Activated naive CD8-positive, alpha-beta T cell treated with anti-CD3 and anti-CD28 coated beads, Interleukin-2, amount 50 U/mL, for 24 hours (primary cell): ENCODE measurements at regions not wholly inside any gene's neighbourhood (a gene's known extent, or its start where the extent isn't known, plus 50 kb on each side); places are given as distances from the start of the nearest gene placed in this dataset.
"Not testable (repeated sequence)": the region's sequence is repeated elsewhere in the genome, so short reads cannot be mapped to it uniquely, and the experiment has no call there.

Experiments
- ATAC-seq: fragments of 150-1000 bp; cut with Tn5 transposase; one replicate; pipeline ENCODE4 v1.10.0; 2021
- DNase-seq: peaks from one replicate; pipeline ENCODE4 v3.0.0; 2021
- H3K27ac Mint-ChIP-seq: one replicate; pipeline ENCODE4 v1.8.0; 2021; ENCODE audit warnings: mild to moderate bottlenecking, mixed read lengths
- H3K27me3 Mint-ChIP-seq: one replicate; pipeline ENCODE4 v1.8.0; 2021; ENCODE audit warnings: mixed read lengths
- H3K36me3 Mint-ChIP-seq: one replicate; pipeline ENCODE4 v1.8.0; 2021; ENCODE audit warnings: low read depth, mixed read lengths
- H3K4me1 Mint-ChIP-seq: one replicate; pipeline ENCODE4 v1.8.0; 2021; ENCODE audit warnings: mixed read lengths
- H3K4me3 Mint-ChIP-seq: one replicate; pipeline ENCODE4 v1.8.0; 2021; ENCODE audit warnings: mild to moderate bottlenecking, moderate library complexity, mixed read lengths
- H3K9me3 Mint-ChIP-seq: one replicate; pipeline ENCODE4 v1.8.0; 2021; ENCODE audit warnings: mixed read lengths

- H3K27me3 Mint-ChIP-seq, result no peaks in the 10 kb centered on the region
- no peaks in the 10 kb centered on the region for H3K4me1 Mint-ChIP-seq
- no peak for ATAC-seq
- no peaks in the 10 kb centered on the region for H3K36me3 Mint-ChIP-seq
- no peak for DNase-seq
- H3K27ac Mint-ChIP-seq, result no peak overlapping the region
- H3K4me3 Mint-ChIP-seq, result no peak overlapping the region
- H3K9me3 Mint-ChIP-seq, result peaks cover 21% of the 10 kb centered on the region
Observed at GRCh38 chr6:51153109-51153508, 334.4 kb downstream of the TFAP2B start.

- H3K27me3 Mint-ChIP-seq, result not testable (repeated sequence)
Observed at GRCh38 chr6:51154925-51155324, 336.3 kb downstream of the TFAP2B start.

GRCh38 chr6:51159260-51159659 lies 340.6 kb downstream of the TFAP2B start:
- H3K9me3 Mint-ChIP-seq, result not testable (repeated sequence)

More at GRCh38 chr6:51154925-51155324, 336.3 kb downstream of the TFAP2B start:
- not testable (repeated sequence) for H3K4me1 Mint-ChIP-seq, H3K36me3 Mint-ChIP-seq, ATAC-seq, H3K4me3 Mint-ChIP-seq, DNase-seq, H3K27ac Mint-ChIP-seq
- peaks cover 17% of the 10 kb centered on the region for H3K9me3 Mint-ChIP-seq

GRCh38 chr6:51161752-51162151 lies 343.1 kb downstream of the TFAP2B start:
- H3K36me3 Mint-ChIP-seq, result no peaks in the 10 kb centered on the region
- H3K27ac Mint-ChIP-seq, result no peak overlapping the region
- H3K9me3 Mint-ChIP-seq, result no peaks in the 10 kb centered on the region
- no peaks in the 10 kb centered on the region for H3K4me1 Mint-ChIP-seq
- no peak overlapping the region for H3K4me3 Mint-ChIP-seq
- no peaks in the 10 kb centered on the region for H3K27me3 Mint-ChIP-seq
- DNase-seq (no peak), ATAC-seq (no peak)

More at GRCh38 chr6:51159260-51159659, 340.6 kb downstream of the TFAP2B start:
- H3K4me1 Mint-ChIP-seq, ATAC-seq, H3K27ac Mint-ChIP-seq, H3K4me3 Mint-ChIP-seq, DNase-seq, H3K36me3 Mint-ChIP-seq, H3K27me3 Mint-ChIP-seq: not testable (repeated sequence)

GRCh38 chr6:51163843-51164529 lies 345.3 kb downstream of the TFAP2B start:
- H3K4me3 Mint-ChIP-seq, result no peak overlapping the region
- peaks cover 5% of the 10 kb centered on the region for H3K9me3 Mint-ChIP-seq
- no peak for ATAC-seq
- no peaks in the 10 kb centered on the region for H3K27me3 Mint-ChIP-seq
- no peak overlapping the region for H3K27ac Mint-ChIP-seq
- DNase-seq, result no peak
- no peaks in the 10 kb centered on the region for H3K36me3 Mint-ChIP-seq
- H3K4me1 Mint-ChIP-seq, result no peaks in the 10 kb centered on the region

GRCh38 chr6:51166914-51167313 lies 348.2 kb downstream of the TFAP2B start:
- Mint-ChIP-seq H3K4me1 (no peaks in the 10 kb centered on the region), H3K36me3 (no peaks in the 10 kb centered on the region), H3K27ac (no peak overlapping the region), H3K4me3 (no peak overlapping the region), H3K9me3 (peaks cover 17% of the 10 kb centered on the region), H3K27me3 (no peaks in the 10 kb centered on the region)
- DNase-seq, result no peak
- ATAC-seq, result no peak

GRCh38 chr6:51167468-51167867 lies 348.8 kb downstream of the TFAP2B start:
- Mint-ChIP-seq H3K4me1 (no peaks in the 10 kb centered on the region), H3K27ac (no peak overlapping the region), H3K36me3 (no peaks in the 10 kb centered on the region), H3K9me3 (peaks cover 17% of the 10 kb centered on the region), H3K4me3 (no peak overlapping the region), H3K27me3 (no peaks in the 10 kb centered on the region)
- DNase-seq (no peak), ATAC-seq (no peak)

GRCh38 chr6:51182827-51183226 lies 364.2 kb downstream of the TFAP2B start:
- Mint-ChIP-seq H3K4me1 (no peaks in the 10 kb centered on the region), H3K27me3 (no peaks in the 10 kb centered on the region), H3K4me3 (no peak overlapping the region), H3K36me3 (no peaks in the 10 kb centered on the region), H3K9me3 (peaks cover 4% of the 10 kb centered on the region), H3K27ac (no peak overlapping the region)
- DNase-seq, result no peak
- ATAC-seq, result no peak

GRCh38 chr6:51184046-51184445 lies 365.4 kb downstream of the TFAP2B start:
- Mint-ChIP-seq H3K9me3 (peaks cover 4% of the 10 kb centered on the region), H3K27ac (no peak overlapping the region), H3K4me1 (no peaks in the 10 kb centered on the region), H3K27me3 (no peaks in the 10 kb centered on the region), H3K4me3 (no peak overlapping the region), H3K36me3 (no peaks in the 10 kb centered on the region)
- ATAC-seq (no peak), DNase-seq (no peak)

- not testable (repeated sequence) for H3K36me3 Mint-ChIP-seq, ATAC-seq, H3K4me3 Mint-ChIP-seq, H3K27me3 Mint-ChIP-seq, H3K9me3 Mint-ChIP-seq, DNase-seq, H3K27ac Mint-ChIP-seq, H3K4me1 Mint-ChIP-seq
Observed at GRCh38 chr6:51193163-51193562, 374.5 kb downstream of the TFAP2B start.

- Mint-ChIP-seq H3K4me3 (no peak overlapping the region), H3K4me1 (no peaks in the 10 kb centered on the region), H3K27ac (no peak overlapping the region), H3K27me3 (no peaks in the 10 kb centered on the region), H3K36me3 (no peaks in the 10 kb centered on the region), H3K9me3 (no peaks in the 10 kb centered on the region)
- ATAC-seq (no peak), DNase-seq (no peak)
Observed at GRCh38 chr6:51199105-51199552, 380.5 kb downstream of the TFAP2B start.

- Mint-ChIP-seq H3K27ac (no peak overlapping the region), H3K4me3 (no peak overlapping the region), H3K27me3 (no peaks in the 10 kb centered on the region), H3K36me3 (no peaks in the 10 kb centered on the region), H3K4me1 (no peaks in the 10 kb centered on the region), H3K9me3 (no peaks in the 10 kb centered on the region)
- no peak for ATAC-seq
- no peak for DNase-seq
Observed at GRCh38 chr6:51199733-51200260, 381.1 kb downstream of the TFAP2B start.

GRCh38 chr6:51200676-51201075 lies 382.0 kb downstream of the TFAP2B start:
- no peak overlapping the region for H3K4me3 Mint-ChIP-seq

GRCh38 chr6:51202653-51203052 lies 384.0 kb downstream of the TFAP2B start:
- not testable (repeated sequence) for H3K27ac Mint-ChIP-seq, H3K27me3 Mint-ChIP-seq, H3K4me1 Mint-ChIP-seq, ATAC-seq, H3K9me3 Mint-ChIP-seq, H3K4me3 Mint-ChIP-seq, DNase-seq, H3K36me3 Mint-ChIP-seq

More at GRCh38 chr6:51200676-51201075, 382.0 kb downstream of the TFAP2B start:
- Mint-ChIP-seq H3K27ac (no peak overlapping the region), H3K9me3 (no peaks in the 10 kb centered on the region), H3K36me3 (no peaks in the 10 kb centered on the region), H3K27me3 (no peaks in the 10 kb centered on the region), H3K4me1 (no peaks in the 10 kb centered on the region)
- DNase-seq (no peak), ATAC-seq (no peak)

GRCh38 chr6:51203504-51203903 lies 384.8 kb downstream of the TFAP2B start:
- H3K4me1 Mint-ChIP-seq, result no peaks in the 10 kb centered on the region
- DNase-seq (no peak), ATAC-seq (no peak)
- H3K9me3 Mint-ChIP-seq, result no peaks in the 10 kb centered on the region
- H3K27ac Mint-ChIP-seq, result no peak overlapping the region
- no peaks in the 10 kb centered on the region for H3K36me3 Mint-ChIP-seq
- no peak overlapping the region for H3K4me3 Mint-ChIP-seq
- H3K27me3 Mint-ChIP-seq, result no peaks in the 10 kb centered on the region
